H9 (cell line): ENCODE measurements at regions not wholly inside any gene's neighbourhood (a gene's known extent, or its start where the extent isn't known, plus 50 kb on each side); places are given as distances from the start of the nearest gene placed in this dataset.

Experiments
- DNase-seq: peaks from one replicate; pipeline ENCODE4 v3.0.0-alpha.2; 2017
- H2AFZ ChIP-seq: one replicate; pipeline ENCODE4 v1.6.1; 2013; ENCODE audit warnings: mild to moderate bottlenecking, low read length, control low read depth, moderate library complexity
- H2AK5ac ChIP-seq: 2 replicates; pipeline ENCODE4 v1.6.1; 2013; ENCODE audit warnings: low read length, control low read depth, mixed read lengths; ENCODE audit not compliant: insufficient read length
- H2BK120ac ChIP-seq: one replicate; pipeline ENCODE4 v1.6.1; 2013; ENCODE audit warnings: low read depth, mild to moderate bottlenecking, low read length, control low read depth, inconsistent platforms; ENCODE audit not compliant: poor library complexity, severe bottlenecking
- H2BK12ac ChIP-seq: 2 replicates; pipeline ENCODE4 v1.6.1; 2013; ENCODE audit warnings: low read length, control low read depth, mixed read lengths, low read depth; ENCODE audit not compliant: insufficient read length
- H2BK15ac ChIP-seq: 2 replicates; pipeline ENCODE4 v1.6.1; 2013; ENCODE audit warnings: low read depth, low read length, control low read depth
- H2BK20ac ChIP-seq: one replicate; pipeline ENCODE4 v1.6.1; 2013; ENCODE audit warnings: low read depth, mild to moderate bottlenecking, low read length, control low read depth, inconsistent platforms; ENCODE audit not compliant: poor library complexity, severe bottlenecking
- H2BK5ac ChIP-seq: 2 replicates; pipeline ENCODE4 v1.6.1; 2013; ENCODE audit warnings: low read length, control low read depth, mixed read lengths; ENCODE audit not compliant: insufficient read length
- H3K14ac ChIP-seq: 2 replicates; pipeline ENCODE4 v1.6.1; 2013; ENCODE audit warnings: low read length, control low read depth; ENCODE audit not compliant: insufficient read depth
- H3K18ac ChIP-seq: 2 replicates; pipeline ENCODE4 v1.6.1; 2013; ENCODE audit warnings: low read depth, mild to moderate bottlenecking, mixed read lengths, low read length, control low read depth; ENCODE audit not compliant: insufficient read length
- H3K23ac ChIP-seq: 2 replicates; pipeline ENCODE4 v1.6.1; 2013; ENCODE audit warnings: low read length, control low read depth, mixed read lengths, low read depth; ENCODE audit not compliant: insufficient read length
- H3K23me2 ChIP-seq: 2 replicates; pipeline ENCODE4 v1.6.1; 2013; ENCODE audit warnings: low read depth, mild to moderate bottlenecking, mixed read lengths, low read length, control low read depth; ENCODE audit not compliant: insufficient read length, poor library complexity, severe bottlenecking
- H3K27ac ChIP-seq: 2 replicates; pipeline ENCODE4 v1.5.1; 2013; ENCODE audit warnings: low read length, control low read depth, mixed read lengths, low read depth; ENCODE audit not compliant: insufficient read length
- H3K27me3 ChIP-seq: 2 replicates; pipeline ENCODE4 v1.6.1; 2013; ENCODE audit warnings: low read length, control low read depth, inconsistent platforms; ENCODE audit not compliant: insufficient read depth
- H3K4ac ChIP-seq: 2 replicates; pipeline ENCODE4 v1.6.1; 2013; ENCODE audit warnings: low read depth, mild to moderate bottlenecking, control low read depth, inconsistent platforms, low read length, moderate library complexity
- H3K4me1 ChIP-seq: 2 replicates; pipeline ENCODE4 v1.6.1; 2013; ENCODE audit warnings: low read length, control low read depth, inconsistent platforms; ENCODE audit not compliant: insufficient read depth
- H3K4me2 ChIP-seq: 2 replicates; pipeline ENCODE4 v1.6.1; 2013; ENCODE audit warnings: low read length, control low read depth, mixed read lengths; ENCODE audit not compliant: insufficient read length, insufficient read depth
- H3K56ac ChIP-seq: 2 replicates; pipeline ENCODE4 v1.6.1; 2013; ENCODE audit warnings: low read depth, mild to moderate bottlenecking, mixed read lengths, low read length, control low read depth; ENCODE audit not compliant: insufficient read length
- H3K79me1 ChIP-seq: 2 replicates; pipeline ENCODE4 v1.6.1; 2013; ENCODE audit warnings: low read depth, mild to moderate bottlenecking, moderate library complexity, low read length, control low read depth, inconsistent platforms; ENCODE audit not compliant: insufficient read depth, poor library complexity, severe bottlenecking
- H3K79me2 ChIP-seq: 2 replicates; pipeline ENCODE4 v1.6.1; 2013; ENCODE audit warnings: low read length, control low read depth, inconsistent platforms; ENCODE audit not compliant: insufficient read depth
- H3K9ac ChIP-seq: 2 replicates; pipeline ENCODE4 v1.6.1; 2013; ENCODE audit warnings: low read length, control low read depth, mixed read lengths; ENCODE audit not compliant: insufficient read length; ENCODE audit errors: extremely low read depth
- H3K9me3 ChIP-seq: one replicate; pipeline ENCODE4 v1.6.1; 2013; ENCODE audit warnings: low read depth, low read length, inconsistent platforms; ENCODE audit not compliant: control insufficient read depth
- H3T11ph ChIP-seq: one replicate; pipeline ENCODE4 v1.6.1; 2013; ENCODE audit warnings: mild to moderate bottlenecking, low read length, control low read depth, inconsistent platforms
- H4K20me1 ChIP-seq: one replicate; pipeline ENCODE4 v1.6.1; 2013; ENCODE audit not compliant: control insufficient read depth, insufficient read length, insufficient read depth
- H4K5ac ChIP-seq: 2 replicates; pipeline ENCODE4 v1.6.1; 2013; ENCODE audit warnings: low read depth, mild to moderate bottlenecking, mixed read lengths, low read length, control low read depth; ENCODE audit not compliant: insufficient read length
- H4K8ac ChIP-seq: replicated peaks from 2 replicates; pipeline ENCODE4 v1.6.1; 2013; ENCODE audit warnings: low read length, control low read depth, mixed read lengths, low read depth; ENCODE audit not compliant: insufficient read length
- H4K91ac ChIP-seq: 2 replicates; pipeline ENCODE4 v1.6.1; 2013; ENCODE audit warnings: low read depth, mild to moderate bottlenecking, moderate library complexity, mixed read lengths, low read length, control low read depth; ENCODE audit not compliant: insufficient read length
- H3K27ac Mint-ChIP-seq, 3 experiments: 2 replicates in 2 of 3; 3 replicates in 1 of 3; pipeline ENCODE4 v1.8.0; 2020 to 2021; ENCODE audit warnings: mixed read lengths in 3 of 3, mild to moderate bottlenecking in 1 of 3, moderate library complexity in 1 of 3
- H3K27me3 Mint-ChIP-seq: 2 replicates; pipeline ENCODE4 v1.8.0; 2021; ENCODE audit warnings: low read depth, mild to moderate bottlenecking, moderate library complexity, mixed read lengths
- H3K36me3 Mint-ChIP-seq, 3 experiments: 2 replicates in 2 of 3; 3 replicates in 1 of 3; pipeline ENCODE4 v1.8.0; 2020 to 2021; ENCODE audit warnings: low read depth in 3 of 3, mixed read lengths in 3 of 3; ENCODE audit not compliant: insufficient read depth in 1 of 3
- H3K4me1 Mint-ChIP-seq, 2 experiments: 2 replicates each; pipeline ENCODE4 v1.8.0; 2020; ENCODE audit warnings: mixed read lengths in 2 of 2
- H3K4me3 Mint-ChIP-seq, 2 experiments: 2 replicates in 1 of 2; 3 replicates in 1 of 2; pipeline ENCODE4 v1.8.0; 2020 to 2021; ENCODE audit warnings: mild to moderate bottlenecking in 2 of 2, mixed read lengths in 2 of 2, moderate library complexity in 1 of 2
- H3K9me3 Mint-ChIP-seq, 2 experiments: 2 replicates in 1 of 2; 3 replicates in 1 of 2; pipeline ENCODE4 v1.8.0; 2020; ENCODE audit warnings: mild to moderate bottlenecking in 2 of 2, mixed read lengths in 2 of 2, moderate library complexity in 1 of 2
- WGBS: extraction: QIAGEN DNeasy Blood & Tissue Kit; methylation state at CpG from one replicate; pipeline ENCODE4 v1.1.7; 2013; ENCODE audit warnings: missing lambda C conversion rate, low lambda C conversion rate, mixed read lengths; ENCODE audit not compliant: insufficient read length; ENCODE audit errors: extremely low coverage; 5-methylcytosine and 5-hydroxymethylcytosine counted together
- TF ChIP-seq, protein P1 (sequence below): fragments of 200-600 bp; sonication (generic); conservative IDR thresholded peaks from 3 replicates; pipeline ENCODE4 v1.8.0; 2021; ENCODE audit warnings: antibody characterized with exemption, mild to moderate bottlenecking

DNA sequence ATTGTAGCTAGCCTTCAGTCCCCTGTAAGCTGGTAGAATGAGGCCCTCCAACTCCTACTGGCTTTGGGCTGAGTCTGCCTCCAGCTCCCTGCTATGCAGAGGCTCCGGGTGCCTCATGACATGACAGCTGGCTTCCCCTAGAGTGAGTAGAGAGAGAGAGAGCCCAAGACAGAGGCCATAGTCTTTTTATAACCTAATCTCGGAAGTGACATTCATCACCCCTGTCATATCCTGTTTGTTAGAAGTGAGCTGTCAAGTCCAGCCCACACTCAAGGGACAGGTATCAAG, 53.9 kb upstream of the CTBP2 start:
- Histone ChIP-seq H4K5ac (no peak overlapping the region), H2BK120ac (no peak overlapping the region), H3K79me2 (no peaks in the 10 kb centered on the region), H3K4me1 (no peaks in the 10 kb centered on the region), H4K20me1 (no peaks in the 10 kb centered on the region), H3K56ac (no peak overlapping the region), H2BK20ac (no peak overlapping the region), H3K18ac (no peak overlapping the region), H2BK15ac (no peak overlapping the region), H2BK12ac (no peak overlapping the region), H4K91ac (no peak overlapping the region), H3T11ph (no peak overlapping the region), H3K23me2 (no peaks in the 10 kb centered on the region), H2AK5ac (no peak overlapping the region), H2BK5ac (no peak overlapping the region), H3K9me3 (no peaks in the 10 kb centered on the region), H3K9ac (no peak overlapping the region), H4K8ac (no peak overlapping the region), H3K14ac (no peak overlapping the region), H3K27me3 (no peaks in the 10 kb centered on the region), H2AFZ (no peak overlapping the region), H3K4ac (no peak overlapping the region), H3K23ac (no peak overlapping the region), H3K4me2 (no peak overlapping the region), H3K27ac (no peak overlapping the region), H3K79me1 (no peaks in the 10 kb centered on the region)
- H3K27me3 Mint-ChIP-seq: peaks cover 3% of the 10 kb centered on the region
- WGBS: no CpG with 5 or more reads among the region's 2 CpGs
- TF ChIP-seq, protein P1, sequence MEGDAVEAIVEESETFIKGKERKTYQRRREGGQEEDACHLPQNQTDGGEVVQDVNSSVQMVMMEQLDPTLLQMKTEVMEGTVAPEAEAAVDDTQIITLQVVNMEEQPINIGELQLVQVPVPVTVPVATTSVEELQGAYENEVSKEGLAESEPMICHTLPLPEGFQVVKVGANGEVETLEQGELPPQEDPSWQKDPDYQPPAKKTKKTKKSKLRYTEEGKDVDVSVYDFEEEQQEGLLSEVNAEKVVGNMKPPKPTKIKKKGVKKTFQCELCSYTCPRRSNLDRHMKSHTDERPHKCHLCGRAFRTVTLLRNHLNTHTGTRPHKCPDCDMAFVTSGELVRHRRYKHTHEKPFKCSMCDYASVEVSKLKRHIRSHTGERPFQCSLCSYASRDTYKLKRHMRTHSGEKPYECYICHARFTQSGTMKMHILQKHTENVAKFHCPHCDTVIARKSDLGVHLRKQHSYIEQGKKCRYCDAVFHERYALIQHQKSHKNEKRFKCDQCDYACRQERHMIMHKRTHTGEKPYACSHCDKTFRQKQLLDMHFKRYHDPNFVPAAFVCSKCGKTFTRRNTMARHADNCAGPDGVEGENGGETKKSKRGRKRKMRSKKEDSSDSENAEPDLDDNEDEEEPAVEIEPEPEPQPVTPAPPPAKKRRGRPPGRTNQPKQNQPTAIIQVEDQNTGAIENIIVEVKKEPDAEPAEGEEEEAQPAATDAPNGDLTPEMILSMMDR: no peak
- H3K4me1 Mint-ChIP-seq: peaks cover 9% of the 10 kb centered on the region in 2 experiments
- no peak overlapping the region for H3K4me3 Mint-ChIP-seq
- no peaks in the 10 kb centered on the region; a peak in 1 of 7 replicates for H3K36me3 Mint-ChIP-seq
- DNase-seq: no peak
- H3K27ac Mint-ChIP-seq: no peak overlapping the region
- no peaks in the 10 kb centered on the region; a peak in 2 of 5 replicates for H3K9me3 Mint-ChIP-seq
